ENCODE measurements at regions not wholly inside any gene's neighbourhood (a gene's known extent, or its start where the extent isn't known, plus 50 kb on each side); places are given as distances from the start of the nearest gene placed in this dataset.
"Not testable (repeated sequence)": the region's sequence is repeated elsewhere in the genome, so short reads cannot be mapped to it uniquely, and the experiment has no call there.

DNA sequence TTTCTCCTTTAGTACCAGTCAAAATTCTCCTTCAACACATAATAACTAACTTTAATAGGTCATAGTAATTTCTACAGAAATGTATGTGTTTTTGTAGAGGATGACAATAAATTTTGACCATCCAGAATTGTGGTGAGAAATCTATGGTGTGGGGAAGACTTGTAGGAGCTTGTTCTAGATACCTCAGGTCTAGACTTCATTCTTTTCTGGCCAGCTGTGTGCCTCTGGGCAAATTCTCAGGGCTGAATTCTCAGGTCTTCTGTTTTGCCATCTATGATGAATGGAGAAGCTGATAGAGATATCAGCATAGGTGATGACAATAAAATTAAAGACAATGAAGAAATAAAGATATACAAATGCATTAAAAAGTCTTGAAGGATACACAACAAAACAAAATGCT is 298.6 kb upstream of the MEF2C start:
- no peak overlapping the region for H3K27ac Mint-ChIP-seq
- H3K4me1 Mint-ChIP-seq (ENCODE audit: low read depth), result no peaks in the 10 kb centered on the region
- intact Hi-C loops (cut with micrococcal nuclease), result no loop called here
- DNase-seq (ENCODE audit: low spot score), result no peak
- H3K27me3 Mint-ChIP-seq (ENCODE audit: low read depth), result no peaks in the 10 kb centered on the region
- no peaks in the 10 kb centered on the region for H3K36me3 Mint-ChIP-seq (ENCODE audit: low read depth)
- no peaks in the 10 kb centered on the region for H3K9me3 Mint-ChIP-seq
- H3K4me3 Mint-ChIP-seq (ENCODE audit: low read depth), result no peak overlapping the region

DNA sequence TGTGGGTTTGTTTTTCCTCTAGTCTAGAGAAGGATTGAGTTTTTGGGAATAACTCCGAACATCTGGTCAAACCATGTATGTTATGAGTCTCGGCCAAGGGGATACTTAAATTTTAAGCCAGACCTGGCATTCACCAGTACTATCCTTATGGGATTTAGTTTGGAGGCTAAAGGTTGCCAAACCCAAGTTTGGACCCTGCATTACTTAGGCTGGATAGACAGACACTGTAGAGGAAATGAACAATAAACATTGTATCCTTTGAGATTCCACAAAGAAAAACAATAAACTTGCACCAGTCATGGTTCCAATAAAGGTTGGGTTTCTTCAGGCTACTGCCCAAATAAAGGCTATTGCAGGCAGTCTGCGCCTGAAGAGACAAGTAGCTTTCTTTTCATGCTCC is 296.7 kb upstream of the MEF2C start:
- intact Hi-C loops (cut with micrococcal nuclease), result no loop called here
- H3K27me3 Mint-ChIP-seq (ENCODE audit: low read depth), result no peaks in the 10 kb centered on the region
- no peak overlapping the region for H3K27ac Mint-ChIP-seq
- H3K4me1 Mint-ChIP-seq (ENCODE audit: low read depth), result no peaks in the 10 kb centered on the region
- H3K9me3 Mint-ChIP-seq, result no peaks in the 10 kb centered on the region
- no peak overlapping the region for H3K4me3 Mint-ChIP-seq (ENCODE audit: low read depth)
- no peak for DNase-seq (ENCODE audit: low spot score)
- H3K36me3 Mint-ChIP-seq (ENCODE audit: low read depth), result no peaks in the 10 kb centered on the region

DNA sequence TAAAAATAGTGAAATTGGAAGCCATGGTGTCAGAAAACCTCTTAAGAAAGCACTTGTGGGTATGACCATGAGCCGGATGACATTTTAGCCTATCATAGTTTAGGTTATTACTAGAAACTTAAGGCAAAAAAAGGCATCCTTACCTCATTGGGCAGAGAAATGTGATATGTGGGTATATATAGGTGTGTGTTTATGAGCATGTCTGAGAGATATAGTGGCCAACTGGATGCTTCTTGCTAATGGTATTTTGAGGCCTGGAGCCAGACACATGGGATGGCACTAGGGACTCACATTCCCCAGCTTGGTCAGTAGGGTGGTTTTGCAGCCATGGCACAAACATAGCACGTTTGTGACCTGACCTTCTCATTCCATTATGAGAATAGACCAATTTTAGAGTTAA is 295.6 kb upstream of the MEF2C start:
- intact Hi-C loops (cut with micrococcal nuclease), result no loop called here
- Mint-ChIP-seq H3K4me3 (ENCODE audit: low read depth) (no peak overlapping the region), H3K36me3 (ENCODE audit: low read depth) (no peaks in the 10 kb centered on the region), H3K4me1 (ENCODE audit: low read depth) (no peaks in the 10 kb centered on the region), H3K9me3 (no peaks in the 10 kb centered on the region), H3K27ac (no peak overlapping the region), H3K27me3 (ENCODE audit: low read depth) (no peaks in the 10 kb centered on the region)
- DNase-seq (ENCODE audit: low spot score), result no peak

DNA sequence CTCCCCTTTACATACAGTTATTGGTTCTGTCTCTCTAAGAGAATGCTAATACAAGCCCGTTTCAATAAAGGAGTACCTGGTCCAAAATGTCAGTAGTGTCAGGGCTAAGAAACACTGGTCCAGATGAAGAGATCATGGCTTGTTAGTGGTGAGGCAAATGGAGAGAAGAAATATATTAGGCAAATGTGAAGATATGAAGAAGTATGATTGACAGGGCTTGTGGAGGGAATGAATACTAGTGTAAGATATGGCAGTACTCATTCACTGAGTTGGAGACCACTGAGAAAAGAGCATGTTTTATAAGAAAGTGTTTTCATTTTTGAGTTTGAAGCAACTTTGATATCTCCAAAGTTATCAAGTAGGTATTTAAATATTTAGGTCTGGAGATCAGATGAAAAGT is 290.5 kb upstream of the MEF2C start:
- Mint-ChIP-seq H3K4me1 (ENCODE audit: low read depth) (no peaks in the 10 kb centered on the region), H3K27me3 (ENCODE audit: low read depth) (no peaks in the 10 kb centered on the region), H3K4me3 (ENCODE audit: low read depth) (no peak overlapping the region), H3K27ac (no peak overlapping the region), H3K9me3 (no peaks in the 10 kb centered on the region), H3K36me3 (ENCODE audit: low read depth) (no peaks in the 10 kb centered on the region)
- no peak for DNase-seq (ENCODE audit: low spot score)
- intact Hi-C loops (cut with micrococcal nuclease), result no loop called here

DNA sequence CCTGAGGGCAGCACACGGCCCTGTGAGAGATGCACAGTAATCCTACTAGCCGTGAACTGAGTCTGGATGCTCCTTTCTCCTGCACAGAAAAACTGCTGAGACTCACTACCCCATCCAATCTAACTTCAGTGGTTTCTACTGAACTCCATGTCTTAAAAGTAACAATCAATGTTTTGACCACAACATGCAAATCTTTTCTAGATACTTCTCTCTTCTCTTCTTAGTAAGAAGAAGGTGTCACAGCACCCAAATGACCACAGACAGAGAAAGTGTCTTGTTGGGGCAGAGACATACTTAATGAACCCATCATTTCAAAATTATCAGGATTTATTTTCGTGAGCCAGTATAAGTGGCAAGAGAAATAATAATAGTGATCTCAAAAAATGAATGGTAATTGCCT is 285.8 kb upstream of the MEF2C start:
- intact Hi-C loops (cut with micrococcal nuclease), result no loop called here

DNA sequence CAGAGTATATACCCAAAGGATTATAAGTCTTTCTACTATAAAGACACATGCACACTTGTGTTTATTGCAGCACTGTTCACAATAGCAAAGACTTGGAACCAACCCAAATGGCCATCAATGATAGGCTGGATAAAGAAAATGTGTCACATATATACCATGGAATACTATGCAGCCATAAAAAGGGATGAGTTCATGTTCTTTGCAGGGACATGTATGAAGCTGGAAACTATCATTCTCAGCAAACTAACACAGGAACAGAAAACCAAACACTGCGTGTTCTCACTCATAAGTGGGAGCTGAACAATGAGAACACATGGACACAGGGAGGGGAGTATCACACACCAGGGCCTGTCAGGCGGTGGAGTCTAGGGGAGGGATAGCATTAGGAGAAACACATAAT is 281.7 kb upstream of the MEF2C start:
- H3K36me3 Mint-ChIP-seq (ENCODE audit: low read depth); H3K4me3 Mint-ChIP-seq (ENCODE audit: low read depth); intact Hi-C loops (cut with micrococcal nuclease); H3K9me3 Mint-ChIP-seq; H3K27me3 Mint-ChIP-seq (ENCODE audit: low read depth); H3K4me1 Mint-ChIP-seq (ENCODE audit: low read depth); DNase-seq (ENCODE audit: low spot score); H3K27ac Mint-ChIP-seq: not testable (repeated sequence)

More for the DNA sequence above, 285.8 kb upstream of the MEF2C start:
- no peak for DNase-seq (ENCODE audit: low spot score)
- no peaks in the 10 kb centered on the region for H3K36me3 Mint-ChIP-seq (ENCODE audit: low read depth)
- no peaks in the 10 kb centered on the region for H3K9me3 Mint-ChIP-seq
- no peaks in the 10 kb centered on the region for H3K27me3 Mint-ChIP-seq (ENCODE audit: low read depth)
- no peak overlapping the region for H3K4me3 Mint-ChIP-seq (ENCODE audit: low read depth)
- no peaks in the 10 kb centered on the region for H3K4me1 Mint-ChIP-seq (ENCODE audit: low read depth)
- H3K27ac Mint-ChIP-seq, result no peak overlapping the region

DNA sequence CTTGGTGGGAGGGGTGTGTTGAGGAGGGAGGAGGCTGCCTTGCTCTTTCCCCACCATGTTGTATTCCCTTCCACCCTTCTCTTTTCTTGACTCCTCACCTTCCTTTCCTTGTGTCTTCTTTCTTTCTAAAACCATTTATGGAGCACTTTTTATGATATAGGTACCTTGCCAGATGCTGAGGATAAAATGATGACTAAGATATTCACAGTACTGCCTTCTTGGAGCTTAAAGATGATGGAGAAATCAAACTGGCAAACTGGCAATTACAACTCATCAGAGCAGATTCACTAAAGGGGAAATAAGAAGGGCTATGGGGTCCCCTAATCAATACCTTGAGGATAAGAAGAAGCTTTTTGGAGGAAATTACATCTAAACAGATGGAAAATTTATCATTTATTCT is 273.2 kb upstream of the MEF2C start:
- no peaks in the 10 kb centered on the region for H3K4me1 Mint-ChIP-seq (ENCODE audit: low read depth)
- peaks cover under 1% of the 10 kb centered on the region for H3K9me3 Mint-ChIP-seq
- H3K36me3 Mint-ChIP-seq (ENCODE audit: low read depth), result no peaks in the 10 kb centered on the region
- no peak overlapping the region for H3K27ac Mint-ChIP-seq
- DNase-seq (ENCODE audit: low spot score), result no peak
- intact Hi-C loops (cut with micrococcal nuclease), result no loop called here
- H3K4me3 Mint-ChIP-seq (ENCODE audit: low read depth), result no peak overlapping the region
- no peaks in the 10 kb centered on the region for H3K27me3 Mint-ChIP-seq (ENCODE audit: low read depth)

DNA sequence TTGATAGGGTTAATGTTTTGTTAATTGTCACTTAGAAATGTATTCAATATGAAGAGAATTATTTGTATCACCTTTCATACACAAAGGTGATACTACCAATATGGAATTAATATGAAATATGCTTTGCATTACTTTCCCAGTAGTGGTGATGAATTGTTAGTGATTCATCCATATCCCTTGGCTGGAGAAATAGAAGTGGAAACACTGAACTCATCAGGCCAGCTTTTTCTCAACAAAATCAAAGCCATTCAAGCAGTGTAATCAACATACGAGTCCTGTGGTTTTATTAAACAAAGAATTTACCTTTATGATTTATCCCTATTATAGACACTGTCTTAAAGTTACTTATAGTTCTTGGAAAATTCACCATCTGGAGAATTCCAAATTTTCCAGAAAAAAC is 264.0 kb upstream of the MEF2C start:
- peaks cover 1% of the 10 kb centered on the region for H3K27me3 Mint-ChIP-seq (ENCODE audit: low read depth)

DNA sequence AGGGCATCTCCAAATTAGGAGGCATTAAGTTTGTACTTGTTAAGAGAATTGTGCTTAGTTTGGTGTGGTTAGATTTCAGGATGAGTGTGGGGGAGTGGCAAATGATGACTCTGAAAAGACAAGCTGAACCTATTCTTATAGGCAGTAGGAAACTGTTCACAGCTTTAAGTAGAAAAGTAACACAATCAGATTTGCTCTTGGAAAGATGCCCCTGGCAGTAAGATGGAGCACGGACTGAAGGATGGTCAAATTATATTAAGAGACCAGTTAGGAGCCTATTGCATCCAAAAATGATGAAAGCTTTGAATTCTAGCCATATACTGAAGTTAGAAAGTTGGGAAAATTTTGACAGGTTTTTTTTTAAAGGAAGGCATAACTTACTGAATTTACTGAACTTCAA is 254.2 kb upstream of the MEF2C start:
- H3K4me1 Mint-ChIP-seq (ENCODE audit: low read depth), result no peaks in the 10 kb centered on the region

More for the DNA sequence above, 264.0 kb upstream of the MEF2C start:
- Mint-ChIP-seq H3K36me3 (ENCODE audit: low read depth) (no peaks in the 10 kb centered on the region), H3K9me3 (no peaks in the 10 kb centered on the region), H3K4me3 (ENCODE audit: low read depth) (no peak overlapping the region), H3K27ac (no peak overlapping the region), H3K4me1 (ENCODE audit: low read depth) (no peaks in the 10 kb centered on the region)
- DNase-seq (ENCODE audit: low spot score), result no peak
- intact Hi-C loops (cut with micrococcal nuclease), result no loop called here

DNA sequence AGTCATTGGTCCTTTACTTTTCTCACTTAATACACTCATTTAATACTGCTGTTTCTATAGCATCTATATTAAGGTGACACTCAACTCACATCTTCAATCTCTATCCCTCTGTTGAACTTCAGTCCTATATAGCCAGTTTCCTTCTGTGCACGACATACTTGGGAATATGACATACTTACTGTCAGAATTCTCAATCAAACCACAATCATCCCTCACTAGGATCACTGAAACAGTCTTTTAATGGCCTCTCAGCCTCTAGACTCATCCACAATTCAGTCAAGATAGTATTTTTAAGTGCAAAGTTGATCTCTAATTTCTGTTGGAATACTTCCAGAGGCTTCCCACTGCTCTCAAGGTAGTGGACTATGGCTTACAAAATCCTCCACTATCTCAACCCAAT is 251.0 kb upstream of the MEF2C start:
- intact Hi-C loops (cut with micrococcal nuclease), result no loop called here
- Mint-ChIP-seq H3K4me1 (ENCODE audit: low read depth) (no peaks in the 10 kb centered on the region), H3K27me3 (ENCODE audit: low read depth) (no peaks in the 10 kb centered on the region), H3K27ac (no peak overlapping the region), H3K36me3 (ENCODE audit: low read depth) (no peaks in the 10 kb centered on the region), H3K4me3 (ENCODE audit: low read depth) (no peak overlapping the region), H3K9me3 (no peaks in the 10 kb centered on the region)
- no peak for DNase-seq (ENCODE audit: low spot score)

More for the DNA sequence above, 254.2 kb upstream of the MEF2C start:
- H3K4me3 Mint-ChIP-seq (ENCODE audit: low read depth), result no peak overlapping the region
- H3K9me3 Mint-ChIP-seq, result no peaks in the 10 kb centered on the region
- no peaks in the 10 kb centered on the region for H3K36me3 Mint-ChIP-seq (ENCODE audit: low read depth)
- no peak for DNase-seq (ENCODE audit: low spot score)
- H3K27ac Mint-ChIP-seq, result no peak overlapping the region
- intact Hi-C loops (cut with micrococcal nuclease), result no loop called here
- H3K27me3 Mint-ChIP-seq (ENCODE audit: low read depth), result no peaks in the 10 kb centered on the region

DNA sequence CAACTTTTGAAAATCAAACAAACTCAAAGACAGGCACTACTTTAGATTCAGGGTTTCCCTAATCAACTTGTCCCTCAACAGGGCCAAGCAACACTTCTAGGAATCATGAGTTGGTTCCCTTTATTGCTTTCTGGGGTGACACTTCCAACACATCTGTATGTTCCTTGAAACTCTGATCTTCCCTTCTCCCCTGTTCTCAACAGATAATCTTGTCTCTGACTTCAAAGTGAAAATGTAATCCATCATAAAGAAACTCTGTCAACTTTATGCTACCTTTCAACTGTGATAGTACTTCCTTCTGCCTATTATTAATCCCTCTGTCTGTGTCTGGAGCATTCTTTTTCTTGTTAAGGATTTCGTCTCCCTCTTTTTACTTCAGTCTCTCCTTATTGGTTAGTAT is 250.1 kb upstream of the MEF2C start:
- no peaks in the 10 kb centered on the region for H3K36me3 Mint-ChIP-seq (ENCODE audit: low read depth)
- H3K9me3 Mint-ChIP-seq, result no peaks in the 10 kb centered on the region
- H3K4me3 Mint-ChIP-seq (ENCODE audit: low read depth), result no peak overlapping the region
- no peak for DNase-seq (ENCODE audit: low spot score)
- intact Hi-C loops (cut with micrococcal nuclease), result no loop called here
- no peak overlapping the region for H3K27ac Mint-ChIP-seq
- no peaks in the 10 kb centered on the region for H3K27me3 Mint-ChIP-seq (ENCODE audit: low read depth)
- peaks cover 2% of the 10 kb centered on the region for H3K4me1 Mint-ChIP-seq (ENCODE audit: low read depth)

DNA sequence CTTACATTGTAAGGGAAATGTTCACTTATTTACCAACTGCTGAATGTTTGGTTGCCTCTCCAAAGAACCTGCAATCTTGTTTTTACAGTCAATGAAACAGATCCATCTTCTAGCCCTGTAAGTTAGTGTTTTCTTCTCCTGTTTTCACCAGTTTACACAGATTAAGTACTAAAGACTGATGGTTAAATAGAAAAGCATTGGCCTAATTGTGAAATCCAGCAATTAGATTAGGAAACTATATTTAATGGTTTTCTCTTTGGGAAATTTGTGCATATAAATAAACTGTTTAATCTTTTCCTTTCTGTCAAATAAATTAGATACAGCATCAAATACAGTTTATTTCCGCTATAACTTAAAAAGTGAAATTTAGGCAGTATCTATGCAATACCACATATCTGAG is 247.9 kb upstream of the MEF2C start:
- H3K27me3 Mint-ChIP-seq (ENCODE audit: low read depth), result no peaks in the 10 kb centered on the region
- no peaks in the 10 kb centered on the region for H3K9me3 Mint-ChIP-seq
- peaks cover 2% of the 10 kb centered on the region for H3K4me1 Mint-ChIP-seq (ENCODE audit: low read depth)
- H3K4me3 Mint-ChIP-seq (ENCODE audit: low read depth), result no peak overlapping the region
- intact Hi-C loops (cut with micrococcal nuclease), result no loop called here
- H3K36me3 Mint-ChIP-seq (ENCODE audit: low read depth), result no peaks in the 10 kb centered on the region
- no peak overlapping the region for H3K27ac Mint-ChIP-seq
- DNase-seq (ENCODE audit: low spot score), result no peak

DNA sequence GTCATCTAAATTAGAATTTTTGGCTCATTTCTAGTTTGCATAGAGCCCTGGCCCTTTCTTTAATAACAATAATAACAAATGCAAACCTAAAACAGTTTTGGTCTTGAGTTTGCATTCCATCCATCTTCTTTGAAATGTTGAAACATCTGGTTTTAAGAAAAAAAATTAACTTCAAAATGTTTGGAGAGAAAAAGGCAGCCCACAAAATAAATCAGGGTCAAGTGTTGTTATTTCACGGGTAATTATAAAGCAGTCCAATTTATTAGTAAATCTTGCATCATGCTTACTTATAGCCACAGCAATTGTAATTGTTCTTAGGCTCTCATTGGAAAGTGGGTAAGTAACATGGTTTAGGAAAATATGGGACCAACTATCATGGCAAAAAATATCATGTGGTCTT is 247.0 kb upstream of the MEF2C start:
- H3K4me3 Mint-ChIP-seq (ENCODE audit: low read depth), result no peak overlapping the region
- peaks cover 2% of the 10 kb centered on the region for H3K4me1 Mint-ChIP-seq (ENCODE audit: low read depth)
- H3K36me3 Mint-ChIP-seq (ENCODE audit: low read depth), result no peaks in the 10 kb centered on the region
- no peak for DNase-seq (ENCODE audit: low spot score)
- H3K27ac Mint-ChIP-seq, result no peak overlapping the region
- no peaks in the 10 kb centered on the region for H3K9me3 Mint-ChIP-seq
- H3K27me3 Mint-ChIP-seq (ENCODE audit: low read depth), result no peaks in the 10 kb centered on the region
- intact Hi-C loops (cut with micrococcal nuclease), result no loop called here

DNA sequence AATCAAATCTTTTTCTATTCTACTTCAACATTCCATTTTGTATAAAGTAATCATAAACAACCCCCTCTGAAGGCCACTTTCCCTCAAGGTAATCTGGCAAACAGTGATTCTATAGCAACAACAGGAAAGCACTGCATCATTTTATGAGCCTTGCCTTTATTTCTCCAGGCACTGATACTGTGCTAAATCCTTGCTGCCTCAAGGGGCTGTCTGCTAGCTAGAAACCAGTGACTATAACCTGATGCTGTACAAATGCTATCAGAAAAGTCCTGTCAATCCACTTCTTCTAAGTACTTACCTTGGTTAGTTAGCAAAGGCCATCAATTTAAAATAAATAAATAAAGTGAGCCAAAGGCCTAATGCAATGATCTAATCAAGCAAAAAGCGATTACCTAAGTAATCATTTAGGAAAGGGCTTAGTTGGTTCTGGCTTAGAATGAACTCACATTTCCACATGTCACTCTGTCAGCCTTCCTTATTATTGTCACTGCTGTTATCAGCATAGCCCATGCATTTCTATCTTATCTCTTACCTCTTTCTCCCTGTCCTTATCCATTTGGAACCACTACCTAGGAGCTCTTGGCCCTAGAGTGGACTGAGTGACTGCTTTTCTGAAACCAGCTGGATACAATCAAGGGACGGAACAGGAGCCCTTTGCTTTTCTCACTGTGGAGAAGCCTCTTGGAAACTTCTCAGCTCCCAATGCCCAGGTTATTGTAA is 246.1 kb upstream of the MEF2C start:
- no peaks in the 10 kb centered on the region for H3K9me3 Mint-ChIP-seq
- H3K36me3 Mint-ChIP-seq (ENCODE audit: low read depth), result no peaks in the 10 kb centered on the region
- DNase-seq (ENCODE audit: low spot score), result no peak
- peaks cover 2% of the 10 kb centered on the region for H3K4me1 Mint-ChIP-seq (ENCODE audit: low read depth)
- no peak overlapping the region for H3K4me3 Mint-ChIP-seq (ENCODE audit: low read depth)
- no peak overlapping the region for H3K27ac Mint-ChIP-seq
- no peaks in the 10 kb centered on the region for H3K27me3 Mint-ChIP-seq (ENCODE audit: low read depth)
- intact Hi-C loops (cut with micrococcal nuclease), result no loop called here

Measured in activated T-helper 2 cell treated with anti-CD3 and anti-CD28 coated beads, Interferon-gamma antibody, Interleukin-2, Interleukin-4, amounts not matched to agents 10 μg/mL and 5 μg/mL and 100 μg/mL, durations not matched to agents 14 hours and 24 hours and 36 hours (primary cell).